Midbrain (tissue), 1 donor: ENCODE measurements at regions not wholly inside any gene's neighbourhood (a gene's known extent, or its start where the extent isn't known, plus 50 kb on each side); places are given as distances from the start of the nearest gene placed in this dataset.
"Not testable (repeated sequence)": the region's sequence is repeated elsewhere in the genome, so short reads cannot be mapped to it uniquely, and the experiment has no call there.

ENCODE experiments used
- DNase-seq: peaks from one replicate; lab custom pipeline; 2025; lab: John Stamatoyannopoulos, UW

GRCh38 chr9:103237571-103238109 is 242.5 kb downstream of the CYLC2 start:
- DNase-seq = not testable (repeated sequence)

GRCh38 chr9:103242025-103242424 is 246.9 kb downstream of the CYLC2 start:
- DNase-seq = no peak

GRCh38 chr9:103242486-103242885 is 247.4 kb downstream of the CYLC2 start:
- DNase-seq = no peak

GRCh38 chr9:103243553-103243952 is 248.4 kb downstream of the CYLC2 start:
- no peak for DNase-seq

- DNase-seq = no peak
These were observed 250.2 kb downstream of the CYLC2 start for GRCh38 chr9:103245369-103245768.

- DNase-seq = no peak
These were observed 266.8 kb downstream of the CYLC2 start for GRCh38 chr9:103261951-103262350.

- DNase-seq = no peak
These were observed 270.9 kb downstream of the CYLC2 start for GRCh38 chr9:103266064-103266463.

GRCh38 chr9:103277240-103277639 is 282.1 kb downstream of the CYLC2 start:
- DNase-seq = no peak

- DNase-seq = no peak
These were observed 286.0 kb downstream of the CYLC2 start for GRCh38 chr9:103281126-103281525.

GRCh38 chr9:103287361-103287760 is 292.2 kb downstream of the CYLC2 start:
- no peak for DNase-seq

GRCh38 chr9:103296189-103296588 is 301.1 kb downstream of the CYLC2 start:
- no peak for DNase-seq

- DNase-seq = no peak
These were observed 305.9 kb downstream of the CYLC2 start for GRCh38 chr9:103301051-103301450.

GRCh38 chr9:103304797-103305196 is 309.7 kb downstream of the CYLC2 start:
- DNase-seq = no peak

GRCh38 chr9:103319979-103320378 is 324.8 kb downstream of the CYLC2 start:
- no peak for DNase-seq

GRCh38 chr9:103323699-103324098 is 328.6 kb downstream of the CYLC2 start:
- DNase-seq = no peak

- DNase-seq = no peak
These were observed 340.3 kb downstream of the CYLC2 start for GRCh38 chr9:103335461-103335860.

GRCh38 chr9:103355000-103355399 is 359.9 kb downstream of the CYLC2 start:
- DNase-seq = no peak

GRCh38 chr9:103357980-103358379 is 362.8 kb downstream of the CYLC2 start:
- not testable (repeated sequence) for DNase-seq

- DNase-seq = no peak
These were observed 366.8 kb downstream of the CYLC2 start for GRCh38 chr9:103361906-103362305.

GRCh38 chr9:103362986-103363385 is 367.9 kb downstream of the CYLC2 start:
- no peak for DNase-seq

GRCh38 chr9:103364753-103365152 is 369.6 kb downstream of the CYLC2 start:
- DNase-seq = no peak

GRCh38 chr9:103371152-103371551 is 376.0 kb downstream of the CYLC2 start:
- no peak for DNase-seq

GRCh38 chr9:103372828-103373227 is 377.7 kb downstream of the CYLC2 start:
- no peak for DNase-seq

- DNase-seq = no peak
These were observed 382.5 kb downstream of the CYLC2 start for GRCh38 chr9:103377667-103378066.
